LNCAP (cell line): ENCODE measurements at regions not wholly inside any gene's neighbourhood (a gene's known extent, or its start where the extent isn't known, plus 50 kb on each side); places are given as distances from the start of the nearest gene placed in this dataset.

ENCODE experiments used
- CTCF ChIP-seq: fragments of 450-650 bp; IDR thresholded peaks from 2 replicates; pipeline ENCODE4 v1.5.1; 2017; ENCODE audit warnings: mild to moderate bottlenecking

DNA sequence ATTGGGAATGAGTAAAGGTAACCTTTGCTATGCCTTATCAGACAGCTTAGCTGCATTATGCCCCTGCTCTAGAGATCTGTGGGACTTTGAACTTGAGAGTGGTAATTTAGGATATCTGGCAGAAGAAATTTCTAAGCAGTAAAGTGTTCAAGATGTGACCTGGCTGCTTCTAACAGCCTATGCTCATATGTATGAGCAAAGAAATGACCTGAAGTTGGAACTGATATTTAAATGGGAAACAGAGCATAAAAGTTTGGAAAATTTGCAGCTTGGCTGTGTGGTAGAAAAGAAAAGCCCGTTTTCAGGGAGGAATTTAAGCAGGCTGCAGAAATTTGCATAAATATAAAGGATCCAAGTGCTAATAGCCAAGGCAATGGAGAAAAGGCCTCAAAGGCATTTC is 90.4 kb downstream of the HHIPL2 start:
- TF ChIP-seq CTCF = no peak

DNA sequence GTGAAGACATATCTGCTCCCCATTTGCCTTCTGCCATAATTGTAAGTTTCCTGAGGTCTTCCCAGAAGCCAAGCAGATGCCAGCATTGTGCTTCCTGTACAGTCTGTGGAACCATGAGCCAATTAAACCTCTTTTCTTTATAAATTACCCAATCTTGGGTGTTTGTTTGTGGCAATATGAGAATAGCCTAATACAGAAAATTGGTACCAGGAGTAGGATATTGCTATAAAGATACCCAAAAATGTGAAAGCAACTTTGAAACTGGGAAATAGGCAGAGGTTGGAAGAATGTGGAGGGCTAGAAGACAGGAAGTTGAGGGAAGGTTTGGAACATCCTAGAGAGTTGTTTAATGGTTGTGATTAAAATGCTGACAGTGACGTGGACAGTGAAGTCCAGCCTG is 90.8 kb downstream of the HHIPL2 start:
- no peak for TF ChIP-seq CTCF

GRCh38 chr1:222455188-222455879 is 92.6 kb downstream of the HHIPL2 start:
- peak; percentile 99 for TF ChIP-seq CTCF

GRCh38 chr1:222454782-222455181 is 93.1 kb downstream of the HHIPL2 start:
- no peak for TF ChIP-seq CTCF

GRCh38 chr1:222454186-222454585 is 93.7 kb downstream of the HHIPL2 start:
- no peak for TF ChIP-seq CTCF

DNA sequence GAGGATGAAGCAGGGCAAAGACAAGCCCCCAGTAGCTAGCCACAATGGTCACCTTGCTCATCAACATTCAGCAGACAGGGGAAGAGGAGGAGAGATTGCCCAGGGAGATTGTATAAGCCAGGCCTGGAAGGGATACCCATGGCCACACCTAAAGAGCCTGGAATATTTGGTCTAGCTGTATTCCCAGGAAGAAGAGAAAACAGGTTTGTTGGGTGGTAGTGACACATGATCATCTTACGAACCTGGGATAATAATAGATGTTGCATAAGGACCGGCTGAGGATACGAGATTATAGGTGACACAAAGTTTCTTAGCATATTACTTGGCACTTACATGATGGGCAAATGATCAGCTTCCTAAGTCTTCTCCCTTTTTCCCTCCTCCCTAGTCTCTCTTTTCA is 95.9 kb downstream of the HHIPL2 start:
- no peak for TF ChIP-seq CTCF

DNA sequence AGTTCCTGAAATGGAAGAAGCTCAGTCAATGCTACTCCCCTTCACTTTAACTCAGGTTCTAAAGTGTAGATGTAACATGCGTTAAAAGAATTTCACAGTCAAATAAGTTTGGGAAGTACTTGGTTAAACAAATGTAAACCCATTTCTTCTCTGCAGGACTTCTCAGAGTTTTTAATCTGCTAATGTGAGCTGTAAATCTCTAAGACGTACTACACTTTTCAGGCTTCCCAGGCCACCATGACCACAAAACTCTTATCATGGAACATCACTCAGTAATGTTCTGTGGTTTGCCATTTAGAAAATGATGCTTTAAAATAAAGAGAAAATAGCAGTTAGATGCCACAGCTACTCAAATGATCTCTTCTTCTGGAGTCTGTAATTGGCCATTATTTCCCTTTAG is 104.3 kb downstream of the HHIPL2 start:
- TF ChIP-seq CTCF = no peak

- TF ChIP-seq CTCF = no peak
These were observed 106.8 kb downstream of the HHIPL2 start for GRCh38 chr1:222441066-222441465.
